PFSK-1 (cell line): ENCODE measurements at regions not wholly inside any gene's neighbourhood (a gene's known extent, or its start where the extent isn't known, plus 50 kb on each side); places are given as distances from the start of the nearest gene placed in this dataset.

Source experiments
- SIN3A ChIP-seq: IDR thresholded peaks from 2 replicates; pipeline ENCODE4 v1.6.1; 2012; ENCODE audit warnings: mild to moderate bottlenecking, low read length, moderate library complexity, borderline replicate concordance; ENCODE audit not compliant: insufficient read depth
- TAF1 ChIP-seq: IDR thresholded peaks from 2 replicates; pipeline ENCODE4 v1.6.1; 2012; ENCODE audit warnings: low read length, control low read depth, borderline replicate concordance; ENCODE audit not compliant: insufficient read depth
- TF ChIP-seq, protein P1 (sequence below), 2 experiments: IDR thresholded peaks; 2 replicates each; pipeline versions ENCODE4 v1.6.1 to v1.8.0; 2011 to 2012; ENCODE audit warnings: low read depth in 2 of 2, low read length in 2 of 2, control low read depth in 1 of 2, inconsistent platforms in 1 of 2, mild to moderate bottlenecking in 1 of 2, moderate library complexity in 1 of 2; ENCODE audit not compliant: insufficient read depth in 1 of 2

- TF ChIP-seq SIN3A (no peak), TAF1 (no peak)
- TF ChIP-seq, protein P1, sequence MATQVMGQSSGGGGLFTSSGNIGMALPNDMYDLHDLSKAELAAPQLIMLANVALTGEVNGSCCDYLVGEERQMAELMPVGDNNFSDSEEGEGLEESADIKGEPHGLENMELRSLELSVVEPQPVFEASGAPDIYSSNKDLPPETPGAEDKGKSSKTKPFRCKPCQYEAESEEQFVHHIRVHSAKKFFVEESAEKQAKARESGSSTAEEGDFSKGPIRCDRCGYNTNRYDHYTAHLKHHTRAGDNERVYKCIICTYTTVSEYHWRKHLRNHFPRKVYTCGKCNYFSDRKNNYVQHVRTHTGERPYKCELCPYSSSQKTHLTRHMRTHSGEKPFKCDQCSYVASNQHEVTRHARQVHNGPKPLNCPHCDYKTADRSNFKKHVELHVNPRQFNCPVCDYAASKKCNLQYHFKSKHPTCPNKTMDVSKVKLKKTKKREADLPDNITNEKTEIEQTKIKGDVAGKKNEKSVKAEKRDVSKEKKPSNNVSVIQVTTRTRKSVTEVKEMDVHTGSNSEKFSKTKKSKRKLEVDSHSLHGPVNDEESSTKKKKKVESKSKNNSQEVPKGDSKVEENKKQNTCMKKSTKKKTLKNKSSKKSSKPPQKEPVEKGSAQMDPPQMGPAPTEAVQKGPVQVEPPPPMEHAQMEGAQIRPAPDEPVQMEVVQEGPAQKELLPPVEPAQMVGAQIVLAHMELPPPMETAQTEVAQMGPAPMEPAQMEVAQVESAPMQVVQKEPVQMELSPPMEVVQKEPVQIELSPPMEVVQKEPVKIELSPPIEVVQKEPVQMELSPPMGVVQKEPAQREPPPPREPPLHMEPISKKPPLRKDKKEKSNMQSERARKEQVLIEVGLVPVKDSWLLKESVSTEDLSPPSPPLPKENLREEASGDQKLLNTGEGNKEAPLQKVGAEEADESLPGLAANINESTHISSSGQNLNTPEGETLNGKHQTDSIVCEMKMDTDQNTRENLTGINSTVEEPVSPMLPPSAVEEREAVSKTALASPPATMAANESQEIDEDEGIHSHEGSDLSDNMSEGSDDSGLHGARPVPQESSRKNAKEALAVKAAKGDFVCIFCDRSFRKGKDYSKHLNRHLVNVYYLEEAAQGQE (IDR thresholded peaks at IDR 0.05; ENCODE audit: insufficient read depth in 1 of 2, low read depth in 2 of 2, low read length in 2 of 2), result no peak
Observed at GRCh38 chr7:153954477-153954876, 97.7 kb upstream of the DPP6 start.
